ENCODE measurements at regions not wholly inside any gene's neighbourhood (a gene's known extent, or its start where the extent isn't known, plus 50 kb on each side); places are given as distances from the start of the nearest gene placed in this dataset.

- TF ChIP-seq CTCF (IDR thresholded peaks at IDR 0.05) (no peak), POLR2A (IDR thresholded peaks at IDR 0.05) (no peak)
Observed at GRCh38 chr11:122509899-122510298, 145.6 kb upstream of the UBASH3B start.

All from adrenal gland (tissue), 5 donors.